ENCODE measurements at regions not wholly inside any gene's neighbourhood (a gene's known extent, or its start where the extent isn't known, plus 50 kb on each side); places are given as distances from the start of the nearest gene placed in this dataset.
"Not testable (repeated sequence)": the region's sequence is repeated elsewhere in the genome, so short reads cannot be mapped to it uniquely, and the experiment has no call there.

- DNase-seq, result peak; percentile 36
Measured at GRCh38 chr15:34650177-34650576, 66.7 kb upstream of the GOLGA8B start.

GRCh38 chr15:34648294-34648631, 64.8 kb upstream of the GOLGA8B start:
- no peak for DNase-seq

- no peak for DNase-seq
Measured at GRCh38 chr15:34647569-34648293, 64.3 kb upstream of the GOLGA8B start.

- no peak for DNase-seq
Measured at GRCh38 chr15:34646918-34647317, 63.5 kb upstream of the GOLGA8B start.

- no peak for DNase-seq
Measured at GRCh38 chr15:34644851-34645250, 61.4 kb upstream of the GOLGA8B start.

- DNase-seq, result peak; percentile 91
Measured at GRCh38 chr15:34644061-34644460, 60.6 kb upstream of the GOLGA8B start.

GRCh38 chr15:34642247-34642646, 58.8 kb upstream of the GOLGA8B start:
- DNase-seq, result no peak

- no peak for DNase-seq
Measured at GRCh38 chr15:34640661-34641060, 57.2 kb upstream of the GOLGA8B start.

- DNase-seq, result no peak
Measured at GRCh38 chr15:34637305-34637704, 53.9 kb upstream of the GOLGA8B start.

- not testable (repeated sequence) for DNase-seq
Measured at GRCh38 chr15:34633602-34634001, 50.2 kb upstream of the GOLGA8B start.

Data from fibroblast of skin of back (primary cell).